Activated T-cell treated with anti-CD3 and anti-CD28 coated beads, Interleukin-2, amount 50 U/mL, for 48 hours (primary cell): ENCODE measurements at regions not wholly inside any gene's neighbourhood (a gene's known extent, or its start where the extent isn't known, plus 50 kb on each side); places are given as distances from the start of the nearest gene placed in this dataset.
A peak's percentile ranks its signal among the peaks of the same experiment; 100 is the strongest.

Experiments used
- DNase-seq, 2 experiments: peaks; one replicate each; pipeline ENCODE4 v3.0.0-alpha.2; 2020

GRCh38 chr9:89775641-89776040 is 170.8 kb downstream of the GADD45G start:
- no peak for DNase-seq

DNA sequence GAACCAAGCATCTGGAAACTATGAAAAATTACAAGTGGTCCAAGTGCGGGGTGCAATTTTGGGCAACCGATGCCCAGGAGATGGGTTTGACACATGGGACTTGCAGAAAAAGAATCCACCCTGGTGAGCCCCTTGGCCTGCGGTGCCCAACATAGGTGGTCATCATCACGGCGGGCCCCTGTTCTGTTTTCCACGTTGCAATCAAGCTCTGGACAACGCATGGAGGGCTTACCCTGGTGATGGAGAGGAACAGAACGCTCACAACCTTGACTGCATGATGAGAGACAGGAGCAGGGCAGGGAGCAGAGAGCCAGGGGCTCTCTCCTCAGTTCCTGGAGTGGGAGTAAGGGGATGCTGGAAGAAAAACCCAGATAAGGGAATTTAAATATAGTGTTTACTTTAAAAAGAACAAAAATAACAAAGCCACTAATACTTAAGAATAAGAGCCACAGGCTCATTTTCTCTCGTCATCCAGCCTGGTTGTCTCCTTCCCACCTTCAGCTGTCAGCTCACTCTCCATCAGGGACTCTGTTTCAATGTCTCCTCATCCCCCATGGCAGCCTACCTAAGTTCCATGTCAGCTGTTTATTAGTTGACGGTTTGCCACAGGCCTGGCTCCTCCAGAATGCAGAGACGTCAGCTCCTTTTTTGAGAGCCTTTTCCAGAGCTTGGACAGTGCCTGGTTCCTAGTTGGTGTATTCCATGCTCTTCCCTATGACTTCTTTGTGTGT is 172.1 kb downstream of the GADD45G start:
- no peak for DNase-seq

DNA sequence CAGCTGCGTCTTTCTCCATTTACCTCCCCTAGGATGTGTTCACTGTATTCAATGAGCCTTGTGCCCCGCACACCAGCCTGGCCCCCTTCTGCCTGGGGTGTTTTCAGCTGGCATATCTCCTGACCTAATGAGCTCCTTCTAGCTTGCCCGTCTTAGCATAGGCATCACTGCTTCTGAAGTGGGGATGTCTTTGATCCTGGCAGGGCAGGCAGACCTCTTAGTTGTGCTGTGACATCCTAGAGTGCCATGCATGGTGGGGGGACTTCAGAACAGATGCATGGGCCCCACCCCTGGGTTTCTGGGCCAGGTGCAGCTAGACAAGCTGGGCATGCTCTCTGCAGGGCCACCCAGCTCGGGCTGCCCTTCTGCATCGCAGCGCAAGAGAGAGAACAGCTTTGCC is 172.7 kb downstream of the GADD45G start:
- no peak for DNase-seq

- no peak for DNase-seq
Observed at GRCh38 chr9:89778100-89779090, 173.6 kb downstream of the GADD45G start.

DNA sequence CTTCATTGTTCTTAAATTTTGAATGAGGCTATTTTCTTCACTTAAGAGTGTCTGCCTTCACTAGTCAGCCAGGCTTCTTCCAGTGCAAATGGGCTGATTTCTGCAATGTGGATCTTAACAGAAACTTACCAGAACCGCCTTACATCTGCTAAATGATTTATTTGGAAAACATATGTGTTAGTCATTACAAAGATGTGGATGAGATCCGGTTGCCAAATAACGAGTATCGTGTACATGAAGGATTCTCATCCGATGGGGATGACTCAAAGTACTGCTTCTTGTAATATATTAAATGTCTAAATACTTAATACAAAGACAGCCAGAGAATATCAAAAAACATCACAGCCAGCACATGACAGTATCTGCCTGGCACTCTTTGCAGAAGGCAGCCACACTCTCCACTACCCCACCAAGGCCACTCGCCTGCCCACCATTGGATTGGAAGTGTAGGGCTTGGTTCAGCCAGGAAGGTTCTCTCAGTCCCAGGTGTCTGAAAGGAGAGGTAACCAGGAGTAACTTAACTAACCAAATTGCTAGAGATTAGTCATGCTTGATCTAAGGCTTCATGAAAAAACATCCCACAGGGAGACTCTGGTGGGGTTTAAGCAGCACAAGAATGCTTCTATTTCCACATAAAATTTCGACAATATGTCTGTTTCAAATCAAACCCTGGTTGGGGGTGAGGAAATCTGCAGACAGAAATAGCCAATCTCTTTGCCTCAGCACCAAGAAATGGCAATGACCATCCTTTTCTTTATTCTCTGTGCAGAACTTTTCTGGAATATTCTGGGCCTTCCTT is 174.8 kb downstream of the GADD45G start:
- no peak for DNase-seq

- DNase-seq = no peak
Observed at GRCh38 chr9:89780959-89781358, 176.1 kb downstream of the GADD45G start.

DNA sequence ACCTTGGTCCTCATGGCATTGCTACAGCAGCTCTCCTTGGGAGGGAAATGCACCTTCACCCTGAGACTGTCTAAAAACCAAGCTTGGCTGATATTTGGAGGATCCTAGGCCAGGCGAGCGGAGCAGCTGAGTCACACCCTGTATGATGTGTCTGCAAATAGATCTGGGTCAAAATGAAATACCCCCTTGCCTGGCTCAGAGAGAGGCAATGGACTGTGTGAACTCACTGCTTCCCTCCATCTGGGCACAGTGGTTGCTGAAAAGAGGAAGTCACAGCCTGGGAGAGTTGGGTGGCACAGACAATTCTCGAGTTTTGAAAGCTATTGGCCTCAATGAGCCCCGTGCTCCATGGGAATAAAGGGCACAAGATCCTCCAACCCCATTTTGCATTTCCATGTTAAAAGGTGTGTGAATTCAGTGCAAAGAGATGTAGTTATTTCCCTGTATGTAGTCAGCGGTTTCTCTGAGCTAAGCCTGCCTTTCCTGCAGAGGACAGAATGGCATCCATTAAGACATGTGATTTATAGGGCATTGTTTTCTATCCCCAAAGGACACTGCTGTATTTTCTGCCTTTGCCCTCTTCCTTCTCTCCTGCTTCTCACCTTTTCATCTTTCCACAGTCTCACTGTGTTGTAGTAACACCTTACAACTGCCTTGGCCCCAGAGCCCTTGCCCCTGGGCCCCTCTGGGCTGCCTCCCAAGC is 177.2 kb downstream of the GADD45G start:
- peak in 1 of 2 experiments; percentile 33 for DNase-seq

GRCh38 chr9:89786655-89787054 is 181.8 kb downstream of the GADD45G start:
- DNase-seq = no peak

- no peak for DNase-seq
Observed at GRCh38 chr9:89787595-89787994, 182.8 kb downstream of the GADD45G start.

DNA sequence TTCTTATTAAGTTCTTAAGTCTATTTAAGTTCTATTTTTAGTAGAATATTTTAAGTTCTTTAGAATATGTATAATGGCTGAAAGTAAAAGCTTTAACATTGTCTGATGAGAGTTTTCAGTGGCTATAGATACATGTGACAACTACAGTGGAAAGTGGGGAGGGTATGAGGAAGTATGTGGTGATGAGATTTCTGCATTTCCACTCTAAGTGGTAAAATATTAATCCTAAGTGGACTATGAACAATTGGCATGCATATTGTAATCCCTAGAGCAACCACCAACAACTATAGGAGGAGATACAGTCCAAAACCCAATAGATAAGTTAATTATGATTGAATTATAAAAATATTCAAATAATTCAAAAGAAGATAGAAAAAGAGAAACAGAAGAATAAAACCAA is 183.6 kb downstream of the GADD45G start:
- no peak for DNase-seq

DNA sequence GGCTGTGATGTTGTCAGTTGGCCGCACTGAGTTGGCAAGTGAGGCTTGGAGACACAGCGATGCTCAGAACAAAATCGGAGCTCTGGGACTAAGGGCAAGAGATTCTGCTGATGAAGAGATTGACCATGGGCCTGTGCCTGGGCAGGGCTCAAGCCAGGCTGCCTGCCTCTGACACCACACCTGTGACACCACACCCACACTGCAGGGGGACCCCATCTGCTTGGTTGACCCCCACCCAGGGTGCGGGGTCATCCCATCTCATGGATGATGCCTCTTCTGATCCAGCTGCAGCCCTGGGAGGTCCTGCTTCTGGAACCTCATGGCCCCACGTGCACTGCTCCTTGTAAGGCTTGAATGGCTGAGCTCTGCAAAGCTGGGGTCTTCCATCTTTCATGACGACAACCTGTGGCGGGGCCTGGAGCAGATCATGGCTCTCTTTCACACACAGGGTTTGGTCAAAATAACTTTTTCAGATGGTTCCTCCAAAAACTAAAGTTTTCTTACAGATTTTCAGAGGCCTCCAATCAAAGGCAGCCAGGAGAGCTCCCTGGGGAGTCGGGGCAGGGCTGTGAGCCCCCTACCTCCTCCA is 185.2 kb downstream of the GADD45G start:
- DNase-seq = no peak

DNA sequence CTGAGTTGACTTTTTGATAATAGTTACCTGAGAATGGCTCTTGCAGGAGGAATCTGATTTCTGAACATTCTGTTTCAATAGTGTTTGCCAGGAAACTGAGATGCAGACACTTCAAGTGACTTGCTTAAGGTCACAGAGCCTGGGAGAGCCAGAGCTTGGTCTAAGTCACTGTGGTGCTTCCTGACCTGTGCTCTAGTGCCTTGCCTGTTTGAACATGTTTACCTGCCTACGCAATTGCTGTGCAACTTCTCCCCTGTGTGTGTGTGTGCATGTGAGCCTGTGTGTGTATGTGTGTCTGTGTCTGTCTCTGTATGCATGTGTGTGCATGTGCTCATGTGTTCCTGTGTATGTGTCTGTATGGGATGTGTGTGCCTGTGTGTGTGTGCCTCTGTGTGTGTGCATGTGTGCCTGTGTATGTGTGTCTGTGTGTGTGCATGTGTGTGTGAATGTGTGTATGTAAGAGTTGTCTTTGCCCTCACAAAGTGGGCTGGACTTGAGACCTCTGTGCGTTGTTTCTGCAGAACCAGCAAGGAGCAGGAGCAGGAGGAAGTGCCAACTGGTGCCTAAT is 185.8 kb downstream of the GADD45G start:
- no peak for DNase-seq

DNA sequence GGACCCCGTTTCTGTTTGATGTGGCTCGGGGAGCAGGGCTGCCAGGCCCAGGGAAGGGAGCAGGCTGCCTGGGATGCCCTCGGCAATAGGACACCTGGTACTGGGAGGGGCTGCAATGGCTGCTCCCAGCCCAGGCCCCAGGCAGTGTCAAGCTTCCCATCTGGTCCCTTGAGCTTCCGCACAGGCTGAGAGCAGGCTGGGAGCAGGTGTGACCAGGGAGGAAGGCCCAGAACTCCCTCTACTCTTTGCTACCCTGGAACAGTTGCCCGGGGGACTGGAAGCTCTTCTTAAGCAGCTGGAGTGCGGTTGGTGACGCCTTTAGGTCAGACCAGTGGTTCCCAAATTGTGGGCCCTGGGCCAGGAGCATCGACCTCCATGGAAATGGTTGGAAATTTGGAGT is 186.9 kb downstream of the GADD45G start:
- DNase-seq = no peak

DNA sequence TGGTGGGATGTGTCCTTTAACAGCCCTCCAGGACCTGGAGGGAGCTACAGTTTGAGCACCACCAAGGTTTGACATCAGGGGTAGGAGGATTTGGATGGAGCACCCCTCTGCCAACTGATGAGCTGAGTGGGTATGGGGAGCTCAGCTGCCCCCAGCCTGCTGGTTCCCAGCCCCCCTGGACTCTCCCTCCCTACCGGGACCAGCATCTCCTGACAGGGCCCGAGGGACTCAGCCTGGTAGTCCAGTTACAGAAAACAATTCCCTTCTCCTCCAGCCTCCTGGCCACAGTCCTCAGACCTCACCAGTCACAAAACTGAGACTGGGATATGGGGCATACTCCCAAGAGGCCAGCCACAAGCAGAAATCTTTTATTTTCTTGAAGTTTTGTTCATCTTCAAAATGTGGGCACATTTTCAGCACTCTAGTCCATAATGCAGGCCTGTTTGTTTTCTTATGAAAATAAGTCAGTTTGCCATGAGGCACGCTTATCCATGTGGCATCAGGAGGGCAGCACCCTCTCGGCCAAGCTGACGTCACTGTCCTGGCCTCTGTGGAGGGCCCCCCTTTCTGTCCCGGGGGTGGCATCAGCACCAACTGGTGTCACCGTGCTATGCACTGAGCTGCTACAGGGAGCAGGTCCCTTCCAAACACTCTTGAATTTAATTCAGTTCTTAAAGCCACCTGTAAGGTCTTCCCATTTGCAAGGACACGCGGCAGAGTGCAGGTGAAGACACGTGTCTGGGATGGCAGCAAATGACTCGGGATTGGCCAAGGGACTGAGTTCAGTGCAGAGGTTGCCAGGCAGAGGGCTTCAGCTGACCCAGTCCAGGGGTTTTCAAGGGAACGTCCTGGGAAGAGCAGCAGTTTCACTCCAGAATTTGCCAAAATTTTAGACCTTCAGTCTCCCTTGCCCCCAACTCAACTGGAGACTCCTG is 187.6 kb downstream of the GADD45G start:
- DNase-seq = no peak

- no peak for DNase-seq
Observed at GRCh38 chr9:89793124-89793495, 188.3 kb downstream of the GADD45G start.

DNA sequence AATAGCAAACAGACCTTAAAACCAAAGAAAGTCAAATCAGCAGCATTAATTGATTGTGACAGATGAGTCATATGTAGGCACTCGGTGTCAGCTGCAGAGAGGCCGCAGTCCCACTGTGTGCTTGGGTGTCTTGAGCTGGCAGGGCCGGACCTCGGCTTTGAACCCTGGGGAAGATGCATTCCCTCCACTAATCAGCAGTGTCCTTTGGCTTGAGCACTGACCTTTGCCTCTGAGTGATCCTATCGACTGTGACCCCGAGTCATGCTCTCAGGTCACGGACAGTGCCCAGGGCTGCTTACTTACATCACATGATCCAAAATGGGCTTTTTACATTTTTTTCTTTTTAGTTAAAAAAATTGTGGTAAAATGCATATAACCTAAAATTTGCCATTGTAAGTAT is 188.7 kb downstream of the GADD45G start:
- no peak for DNase-seq

- DNase-seq = no peak
Observed at GRCh38 chr9:89794918-89795317, 190.1 kb downstream of the GADD45G start.

DNA sequence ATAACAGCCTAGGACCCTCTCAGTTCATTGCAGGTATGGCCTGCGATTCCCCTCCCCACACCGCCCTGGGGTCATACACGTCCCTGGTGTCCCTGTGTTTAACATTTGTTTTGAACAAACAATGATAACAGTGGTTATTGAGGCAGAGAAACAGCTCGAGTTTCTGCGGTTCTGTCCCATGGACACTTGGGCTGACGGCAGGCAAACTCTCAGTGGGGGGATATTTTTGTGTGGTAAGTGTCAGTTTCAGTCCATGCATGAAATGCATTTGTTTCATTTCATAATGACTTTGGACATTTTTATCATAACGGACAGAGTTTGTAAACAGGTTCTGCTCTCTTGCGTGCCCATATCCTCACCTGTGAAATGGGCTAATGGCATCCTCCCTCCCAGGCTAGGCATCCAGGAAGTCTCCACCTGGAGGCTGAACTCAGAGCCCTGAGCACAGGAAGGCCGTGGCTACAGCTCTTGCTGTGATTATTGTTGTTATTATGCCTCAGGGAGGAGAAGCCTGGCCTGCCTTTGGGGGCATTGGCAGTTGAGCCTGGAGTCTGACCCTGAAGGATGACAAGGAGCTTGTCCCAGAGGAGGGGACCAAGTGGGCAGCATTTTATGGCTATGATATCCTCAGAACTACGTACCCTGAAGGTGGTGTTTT is 190.9 kb downstream of the GADD45G start:
- DNase-seq = no peak

DNA sequence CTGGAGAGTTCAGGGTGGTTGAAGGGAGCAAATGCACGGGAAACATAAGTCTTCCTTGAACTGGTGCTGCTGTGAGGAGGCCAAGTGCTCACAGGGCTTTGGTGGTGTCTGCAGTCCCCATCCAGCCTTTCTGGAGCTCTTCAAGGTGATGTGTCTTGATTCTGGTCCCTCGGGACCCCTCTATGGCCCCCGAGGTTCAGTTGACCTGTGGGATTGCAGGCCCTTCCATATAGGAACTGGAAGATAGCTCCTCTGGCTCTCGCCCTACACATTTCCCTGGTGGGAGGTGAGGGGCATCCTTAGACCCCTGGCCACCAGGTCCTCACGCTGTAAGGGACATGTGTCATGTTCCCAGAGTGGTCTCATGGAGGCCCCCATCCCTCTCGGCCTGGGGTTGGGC is 191.8 kb downstream of the GADD45G start:
- DNase-seq = no peak

DNA sequence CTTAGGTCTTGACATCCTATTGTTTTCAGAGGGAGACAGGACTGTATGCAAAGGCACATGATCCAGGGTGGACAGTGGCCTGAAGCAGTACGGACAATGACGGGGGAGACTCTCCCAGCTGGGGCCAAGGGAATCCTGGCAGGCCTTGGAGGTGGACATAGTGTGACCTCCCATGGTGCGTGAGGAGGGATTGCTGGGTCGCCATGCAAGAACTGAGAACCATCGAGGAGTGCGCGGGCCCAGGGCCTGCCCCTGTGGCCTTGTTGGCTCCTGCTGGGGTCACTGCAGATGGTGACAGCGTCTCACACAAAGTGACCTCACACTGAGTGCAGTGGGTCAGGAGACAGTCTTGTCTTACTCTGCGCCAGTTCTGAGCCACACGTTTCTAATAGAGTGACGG is 192.4 kb downstream of the GADD45G start:
- no peak for DNase-seq
